ENCODE measurements at regions not wholly inside any gene's neighbourhood (a gene's known extent, or its start where the extent isn't known, plus 50 kb on each side); places are given as distances from the start of the nearest gene placed in this dataset.

- no peaks in the 10 kb centered on the region for H3K36me3 ChIP-seq
- no peaks in the 10 kb centered on the region for H3K27me3 ChIP-seq
- peaks cover 21% of the 10 kb centered on the region for H3K4me1 ChIP-seq
- intact Hi-C loops (cut with DNase I) = no loop called here
- TF ChIP-seq CTCF (IDR thresholded peaks at IDR 0.05) = no peak
- TF ChIP-seq POLR2AphosphoS5 (IDR thresholded peaks at IDR 0.05; ENCODE audit: insufficient read depth in 1 of 2, low read depth in 1 of 2) = no peak
- no peak for TF ChIP-seq POLR2A (IDR thresholded peaks at IDR 0.05)
- no peak overlapping the region for H3K4me3 ChIP-seq
- DNase-seq (ENCODE audit: extremely low spot score in 2 of 2) = no peak
- H3K9me3 ChIP-seq = peaks cover 5% of the 10 kb centered on the region
- H3K27ac ChIP-seq = no peak overlapping the region
These were observed 261.6 kb upstream of the TNRC6C start for GRCh38 chr17:77696721-77697460.

GRCh38 chr17:77697480-77698400 is 260.8 kb upstream of the TNRC6C start:
- intact Hi-C loops (cut with DNase I) = no loop called here
- Histone ChIP-seq H3K27ac (no peak overlapping the region), H3K4me1 (peaks cover 21% of the 10 kb centered on the region), H3K9me3 (peaks cover 5% of the 10 kb centered on the region), H3K27me3 (no peaks in the 10 kb centered on the region), H3K4me3 (no peak overlapping the region), H3K36me3 (no peaks in the 10 kb centered on the region)
- TF ChIP-seq POLR2AphosphoS5 (IDR thresholded peaks at IDR 0.05; ENCODE audit: insufficient read depth in 1 of 2, low read depth in 1 of 2) (no peak), CTCF (IDR thresholded peaks at IDR 0.05) (no peak), POLR2A (IDR thresholded peaks at IDR 0.05) (no peak)
- DNase-seq (ENCODE audit: extremely low spot score in 2 of 2) = no peak

GRCh38 chr17:77698903-77699623 is 259.4 kb upstream of the TNRC6C start:
- Histone ChIP-seq H3K9me3 (peaks cover 5% of the 10 kb centered on the region), H3K36me3 (no peaks in the 10 kb centered on the region), H3K27me3 (no peaks in the 10 kb centered on the region), H3K4me1 (peaks cover 21% of the 10 kb centered on the region), H3K27ac (no peak overlapping the region), H3K4me3 (no peak overlapping the region)
- DNase-seq (ENCODE audit: extremely low spot score in 2 of 2) = no peak
- TF ChIP-seq POLR2A (IDR thresholded peaks at IDR 0.05) (no peak), CTCF (IDR thresholded peaks at IDR 0.05) (no peak), POLR2AphosphoS5 (IDR thresholded peaks at IDR 0.05; ENCODE audit: insufficient read depth in 1 of 2, low read depth in 1 of 2) (no peak)
- intact Hi-C loops (cut with DNase I) = no loop called here

GRCh38 chr17:77700165-77700881 is 258.2 kb upstream of the TNRC6C start:
- no peaks in the 10 kb centered on the region for H3K27me3 ChIP-seq
- no peak for DNase-seq (ENCODE audit: extremely low spot score in 2 of 2)
- no peak overlapping the region for H3K27ac ChIP-seq
- H3K36me3 ChIP-seq = no peaks in the 10 kb centered on the region
- H3K4me3 ChIP-seq = no peak overlapping the region
- intact Hi-C loops (cut with DNase I) = loop anchor here (10.0 kb wide), 1 partner anchor 514 kb away; the partner anchor contains the start of gene BIRC5
- peaks cover 21% of the 10 kb centered on the region for H3K4me1 ChIP-seq
- peaks cover 15% of the 10 kb centered on the region for H3K9me3 ChIP-seq
- TF ChIP-seq POLR2A (IDR thresholded peaks at IDR 0.05) = no peak
- TF ChIP-seq POLR2AphosphoS5 (IDR thresholded peaks at IDR 0.05; ENCODE audit: insufficient read depth in 1 of 2, low read depth in 1 of 2) = no peak
- no peak for TF ChIP-seq CTCF (IDR thresholded peaks at IDR 0.05)

Data from vagina (tissue), 2 donors.